ENCODE measurements at regions not wholly inside any gene's neighbourhood (a gene's known extent, or its start where the extent isn't known, plus 50 kb on each side); places are given as distances from the start of the nearest gene placed in this dataset.

GRCh38 chr6:14470671-14471070, 353.1 kb downstream of the CD83 start:
- H2AFZ ChIP-seq (ENCODE audit: low read length), result no peak overlapping the region
- no peak overlapping the region for H3K4me2 ChIP-seq (ENCODE audit: low read depth, low read length)
- no peaks in the 10 kb centered on the region for H3K4me1 ChIP-seq (ENCODE audit: low read length)
- H3K4me3 ChIP-seq (ENCODE audit: low read length), result no peak overlapping the region
- no peaks in the 10 kb centered on the region for H3K27me3 ChIP-seq (replicated peaks; ENCODE audit: insufficient read depth, low read length)
- no peaks in the 10 kb centered on the region for H4K20me1 ChIP-seq (ENCODE audit: insufficient read depth, low read length)
- no peaks in the 10 kb centered on the region for H3K9me2 ChIP-seq (replicated peaks; ENCODE audit: insufficient read depth, low read length)
- H3K9ac ChIP-seq (ENCODE audit: low read length), result no peak overlapping the region
- H3K79me2 ChIP-seq (ENCODE audit: low read length), result no peaks in the 10 kb centered on the region
- H3K9me3 ChIP-seq (replicated peaks; ENCODE audit: insufficient read depth, low read length), result no peaks in the 10 kb centered on the region
- no peaks in the 10 kb centered on the region for H3F3A ChIP-seq (ENCODE audit: insufficient read depth, low read length)
- no peaks in the 10 kb centered on the region for H3K36me3 ChIP-seq (replicated peaks; ENCODE audit: insufficient read depth, low read length)
- no peak for DNase-seq
- H3K27ac ChIP-seq (ENCODE audit: low read length), result no peak overlapping the region
- TF ChIP-seq CTCF (IDR thresholded peaks at IDR 0.05; ENCODE audit: low read length), result no peak
- no peak for TF ChIP-seq EZH2phosphoT487 (IDR thresholded peaks at IDR 0.05; ENCODE audit: low read length)
- no peak for TF ChIP-seq EZH2 (optimal IDR thresholded peaks at IDR 0.05; ENCODE audit: low read depth, low read length)

GRCh38 chr6:14472255-14472985, 354.8 kb downstream of the CD83 start:
- no peak for DNase-seq
- Histone ChIP-seq H3K4me3 (ENCODE audit: low read length) (no peak overlapping the region), H3K9me3 (replicated peaks; ENCODE audit: insufficient read depth, low read length) (no peaks in the 10 kb centered on the region), H3K36me3 (replicated peaks; ENCODE audit: insufficient read depth, low read length) (no peaks in the 10 kb centered on the region), H3K9me2 (replicated peaks; ENCODE audit: insufficient read depth, low read length) (no peaks in the 10 kb centered on the region), H3K79me2 (ENCODE audit: low read length) (no peaks in the 10 kb centered on the region), H3K27me3 (replicated peaks; ENCODE audit: insufficient read depth, low read length) (no peaks in the 10 kb centered on the region), H2AFZ (ENCODE audit: low read length) (no peak overlapping the region), H3K4me2 (ENCODE audit: low read depth, low read length) (no peak overlapping the region), H3F3A (ENCODE audit: insufficient read depth, low read length) (no peaks in the 10 kb centered on the region), H3K4me1 (ENCODE audit: low read length) (no peaks in the 10 kb centered on the region), H3K27ac (ENCODE audit: low read length) (no peak overlapping the region), H4K20me1 (ENCODE audit: insufficient read depth, low read length) (no peaks in the 10 kb centered on the region), H3K9ac (ENCODE audit: low read length) (no peak overlapping the region)
- TF ChIP-seq EZH2phosphoT487 (IDR thresholded peaks at IDR 0.05; ENCODE audit: low read length) (no peak), EZH2 (optimal IDR thresholded peaks at IDR 0.05; ENCODE audit: low read depth, low read length) (no peak), CTCF (IDR thresholded peaks at IDR 0.05; ENCODE audit: low read length) (no peak)

GRCh38 chr6:14472986-14473337, 355.4 kb downstream of the CD83 start:
- DNase-seq, result peak; percentile 7
- Histone ChIP-seq H3K4me1 (ENCODE audit: low read length) (no peaks in the 10 kb centered on the region), H3K9ac (ENCODE audit: low read length) (no peak overlapping the region), H4K20me1 (ENCODE audit: insufficient read depth, low read length) (no peaks in the 10 kb centered on the region), H2AFZ (ENCODE audit: low read length) (no peak overlapping the region), H3K9me2 (replicated peaks; ENCODE audit: insufficient read depth, low read length) (no peaks in the 10 kb centered on the region), H3K27ac (ENCODE audit: low read length) (no peak overlapping the region), H3K36me3 (replicated peaks; ENCODE audit: insufficient read depth, low read length) (no peaks in the 10 kb centered on the region), H3K4me3 (ENCODE audit: low read length) (no peak overlapping the region), H3K9me3 (replicated peaks; ENCODE audit: insufficient read depth, low read length) (no peaks in the 10 kb centered on the region), H3F3A (ENCODE audit: insufficient read depth, low read length) (no peaks in the 10 kb centered on the region), H3K4me2 (ENCODE audit: low read depth, low read length) (no peak overlapping the region), H3K27me3 (replicated peaks; ENCODE audit: insufficient read depth, low read length) (no peaks in the 10 kb centered on the region), H3K79me2 (ENCODE audit: low read length) (no peaks in the 10 kb centered on the region)
- TF ChIP-seq EZH2 (optimal IDR thresholded peaks at IDR 0.05; ENCODE audit: low read depth, low read length) (no peak), CTCF (IDR thresholded peaks at IDR 0.05; ENCODE audit: low read length) (no peak), EZH2phosphoT487 (IDR thresholded peaks at IDR 0.05; ENCODE audit: low read length) (no peak)

Measured in MM.1S (cell line).